Left cardiac atrium (tissue), 4 donors: ENCODE measurements at regions not wholly inside any gene's neighbourhood (a gene's known extent, or its start where the extent isn't known, plus 50 kb on each side); places are given as distances from the start of the nearest gene placed in this dataset.

Experiments
- ATAC-seq, 2 donors: fragments of 200-7000 bp; cut with Tn5 transposase; one replicate each; pipeline ENCODE4 v1.9.1; 2020; ENCODE audit warnings: mild to moderate bottlenecking in 2 of 2, moderate library complexity in 2 of 2
- DNase-seq: peaks from one replicate; pipeline ENCODE4 v3.0.0-alpha.2; 2020
- intact Hi-C, 2 donors: fragments of 100-400 bp; cut with DNase I; formaldehyde crosslinking; loops; one replicate each; pipeline versions ENCODE4 v1.14.1 to v1.15.1; 2022 to 2023
- donor health status: DM: no; HTN: yes; CAD: no.
- donor health status: DM: no; HTN: yes; CAD: no; lungs with severe emphysema.
- donor health status: DM: yes; HTN: yes; CAD: no.
- donor health status: Dilated cardiomyopathy.

- ATAC-seq = no peak
- intact Hi-C loops = no loop called here
- DNase-seq = no peak
These were observed 99.7 kb upstream of the LRRC3B start for GRCh38 chr3:26522919-26523318.

DNA sequence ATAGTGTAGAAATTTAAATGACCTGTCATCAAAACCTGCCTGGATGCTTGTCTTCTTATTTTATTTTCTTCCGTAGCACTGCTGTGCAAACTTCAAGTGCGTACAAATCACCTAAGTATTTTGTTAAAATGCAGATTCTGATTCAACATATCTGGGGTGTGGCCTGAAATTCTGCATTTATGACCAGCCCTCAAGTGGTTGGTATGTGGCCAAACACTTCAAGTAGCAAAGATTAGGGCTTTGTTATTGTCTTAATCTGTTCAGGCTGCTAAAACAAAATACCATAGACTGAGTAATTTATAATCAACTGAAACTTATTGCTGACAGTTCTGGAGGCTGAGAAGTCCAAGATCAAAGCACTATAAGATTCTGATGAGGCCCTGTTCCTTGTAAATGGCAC lies 97.6 kb upstream of the LRRC3B start:
- intact Hi-C loops = no loop called here
- ATAC-seq = no peak

DNA sequence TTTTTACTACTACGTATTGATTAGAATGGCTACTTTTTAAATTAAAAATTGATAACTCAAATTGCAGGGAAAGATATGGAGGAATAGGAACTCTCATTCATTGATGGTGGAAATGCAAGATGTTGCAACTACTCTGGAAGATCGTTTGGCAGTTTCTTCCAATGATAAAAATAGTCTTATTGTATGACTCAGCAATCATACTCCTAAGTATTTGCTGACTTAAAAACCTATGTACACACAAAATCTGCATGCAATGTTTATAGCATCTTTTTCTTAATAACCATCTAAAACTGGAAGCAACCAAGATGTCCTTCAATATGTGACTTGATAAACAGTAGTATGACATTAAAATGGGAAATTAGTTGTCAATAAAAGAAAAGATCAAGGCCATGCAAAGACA lies 87.4 kb upstream of the LRRC3B start:
- intact Hi-C loops = no loop called here
- no peak for DNase-seq
- ATAC-seq = no peak

More for the DNA sequence above, 97.6 kb upstream of the LRRC3B start:
- no peak for DNase-seq

GRCh38 chr3:26536955-26537354 lies 85.6 kb upstream of the LRRC3B start:
- intact Hi-C loops = no loop called here
- ATAC-seq = no peak

DNA sequence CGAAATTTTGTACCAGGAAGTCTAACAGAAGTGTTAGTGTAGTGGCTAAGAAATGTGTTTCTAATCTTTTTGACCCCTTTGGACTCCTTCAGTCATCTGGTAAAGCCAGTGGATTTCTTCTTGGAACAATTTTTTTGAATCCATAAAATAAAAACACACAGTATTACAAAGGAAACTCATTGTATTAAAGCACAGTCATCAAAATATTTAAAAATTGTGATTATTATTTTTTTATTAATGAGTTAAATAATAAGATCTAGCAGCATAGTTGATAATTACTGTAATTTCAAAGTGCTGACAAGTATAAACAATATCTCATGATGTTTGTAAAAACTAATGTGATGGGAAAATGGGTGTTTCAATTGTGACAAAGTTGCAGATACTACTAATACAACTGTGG lies 72.2 kb upstream of the LRRC3B start:
- DNase-seq = no peak
- ATAC-seq = no peak
- intact Hi-C loops = no loop called here

More at GRCh38 chr3:26536955-26537354, 85.6 kb upstream of the LRRC3B start:
- DNase-seq = no peak

- intact Hi-C loops = no loop called here
- DNase-seq = no peak
- ATAC-seq = no peak
These were observed 65.9 kb upstream of the LRRC3B start for GRCh38 chr3:26556637-26557036.

DNA sequence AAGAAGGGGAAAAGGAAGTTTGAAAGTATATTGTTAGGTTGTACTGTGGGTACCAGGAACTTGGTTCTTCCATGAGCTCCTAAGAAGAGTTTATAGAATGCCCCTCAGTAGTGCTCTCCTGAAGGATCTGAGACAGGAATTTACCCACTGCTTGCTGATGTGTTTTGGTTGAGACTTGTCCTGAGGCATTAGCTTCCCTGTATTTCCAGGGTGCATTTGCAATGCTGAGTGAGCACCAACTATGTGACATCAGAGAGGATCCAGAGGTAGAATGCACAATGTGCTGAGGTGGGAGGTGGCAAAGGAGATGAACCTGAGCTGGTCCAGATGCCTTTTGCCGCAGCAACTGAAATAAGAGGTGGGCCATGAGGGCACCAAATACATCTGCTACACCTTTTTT lies 64.3 kb upstream of the LRRC3B start:
- DNase-seq (no peak), ATAC-seq (no peak)
- intact Hi-C loops = no loop called here

- ATAC-seq (no peak), DNase-seq (no peak)
- intact Hi-C loops = no loop called here
These were observed 63.3 kb upstream of the LRRC3B start for GRCh38 chr3:26559227-26559626.

- DNase-seq = no peak
- no peak for ATAC-seq
- intact Hi-C loops = no loop called here
These were observed 62.5 kb upstream of the LRRC3B start for GRCh38 chr3:26560081-26560480.

- ATAC-seq (no peak), DNase-seq (no peak)
- intact Hi-C loops = no loop called here
These were observed 60.4 kb upstream of the LRRC3B start for GRCh38 chr3:26562021-26562768.
